Esophagus muscularis mucosa (tissue), 4 donors: ENCODE measurements at regions not wholly inside any gene's neighbourhood (a gene's known extent, or its start where the extent isn't known, plus 50 kb on each side); places are given as distances from the start of the nearest gene placed in this dataset.

Experiments used
- DNase-seq: peaks from one replicate; pipeline ENCODE4 v3.0.0-alpha.2; 2017; ENCODE audit errors: extremely low spot score
- H3K27ac ChIP-seq, 4 donors: fragments of 200-600 bp; sonication (generic); replicated peaks in 1 of 4; 1 replicate in 3 of 4; 2 replicates in 1 of 4; pipeline ENCODE4 v1.5.1; 2016 to 2019; ENCODE audit warnings: mild to moderate bottlenecking in 1 of 4
- H3K27me3 ChIP-seq, 4 donors: fragments of 200-600 bp; sonication (generic); one replicate each; pipeline versions ENCODE4 v1.5.1 to v1.6.0; 2016 to 2019
- H3K36me3 ChIP-seq, 4 donors: fragments of 200-600 bp; sonication (generic); one replicate each; pipeline ENCODE4 v1.5.1; 2016 to 2019
- H3K4me1 ChIP-seq, 4 donors: fragments of 200-600 bp; sonication (generic); one replicate each; pipeline ENCODE4 v1.5.1; 2016 to 2019
- H3K4me3 ChIP-seq, 4 donors: fragments of 200-600 bp; sonication (generic); 1 replicate in 2 of 4; 2 replicates in 2 of 4; pipeline ENCODE4 v1.5.1; 2016 to 2019; ENCODE audit warnings: mild to moderate bottlenecking in 4 of 4, moderate library complexity in 1 of 4
- H3K9me3 ChIP-seq, 4 donors: fragments of 200-600 bp; sonication (generic); 1 replicate in 3 of 4; 2 replicates in 1 of 4; pipeline ENCODE4 v1.5.1; 2016 to 2019
- EP300 ChIP-seq: sonication (generic); formaldehyde crosslinking; IDR thresholded peaks from one replicate; pipeline ENCODE4 v1.6.1; 2017; ENCODE audit warnings: antibody characterized with exemption
- POLR2A ChIP-seq: fragments of 450-650 bp; IDR thresholded peaks from one replicate; pipeline ENCODE4 v1.6.1; 2017; ENCODE audit warnings: antibody characterized with exemption, moderate library complexity, mild to moderate bottlenecking, low read depth
- POLR2AphosphoS5 ChIP-seq, 2 donors: sonication (generic); formaldehyde crosslinking; IDR thresholded peaks; one replicate each; pipeline ENCODE4 v1.6.1; 2017; ENCODE audit warnings: antibody characterized with exemption in 2 of 2
- WGBS: methylation state at CpG from one replicate; pipeline ENCODE4 v1.1.5; 2018; 5-methylcytosine and 5-hydroxymethylcytosine counted together
- intact Hi-C: fragments of 100-400 bp; cut with DNase I; formaldehyde crosslinking; loops from one replicate; pipeline ENCODE4 v1.15.1; 2023
- TF ChIP-seq, protein P1 (sequence below), 3 experiments: fragments of 200-600 bp in 2 of 3; fragments of 450-650 bp in 1 of 3; sonication (generic) in 2 of 3; IDR thresholded peaks; one replicate each; pipeline ENCODE4 v1.5.1; 2017 to 2019; ENCODE audit warnings: antibody characterized with exemption in 3 of 3, mild to moderate bottlenecking in 2 of 3, moderate library complexity in 1 of 3

GRCh38 chr15:66897971-66898370 is 167.4 kb upstream of the SMAD3 start:
- Histone ChIP-seq H3K9me3 (no peaks in the 10 kb centered on the region), H3K27ac (no peak overlapping the region), H3K4me3 (no peak overlapping the region), H3K4me1 (peaks cover 0 to 22% (median 11%) of the 10 kb centered on the region in 4 donors), H3K27me3 (no peaks in the 10 kb centered on the region), H3K36me3 (no peaks in the 10 kb centered on the region)
- 82% methylated on average over 5 of the region's 5 CpGs for WGBS
- no peak for TF ChIP-seq POLR2A
- TF ChIP-seq, protein P1, sequence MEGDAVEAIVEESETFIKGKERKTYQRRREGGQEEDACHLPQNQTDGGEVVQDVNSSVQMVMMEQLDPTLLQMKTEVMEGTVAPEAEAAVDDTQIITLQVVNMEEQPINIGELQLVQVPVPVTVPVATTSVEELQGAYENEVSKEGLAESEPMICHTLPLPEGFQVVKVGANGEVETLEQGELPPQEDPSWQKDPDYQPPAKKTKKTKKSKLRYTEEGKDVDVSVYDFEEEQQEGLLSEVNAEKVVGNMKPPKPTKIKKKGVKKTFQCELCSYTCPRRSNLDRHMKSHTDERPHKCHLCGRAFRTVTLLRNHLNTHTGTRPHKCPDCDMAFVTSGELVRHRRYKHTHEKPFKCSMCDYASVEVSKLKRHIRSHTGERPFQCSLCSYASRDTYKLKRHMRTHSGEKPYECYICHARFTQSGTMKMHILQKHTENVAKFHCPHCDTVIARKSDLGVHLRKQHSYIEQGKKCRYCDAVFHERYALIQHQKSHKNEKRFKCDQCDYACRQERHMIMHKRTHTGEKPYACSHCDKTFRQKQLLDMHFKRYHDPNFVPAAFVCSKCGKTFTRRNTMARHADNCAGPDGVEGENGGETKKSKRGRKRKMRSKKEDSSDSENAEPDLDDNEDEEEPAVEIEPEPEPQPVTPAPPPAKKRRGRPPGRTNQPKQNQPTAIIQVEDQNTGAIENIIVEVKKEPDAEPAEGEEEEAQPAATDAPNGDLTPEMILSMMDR (IDR thresholded peaks at IDR 0.05): no peak
- TF ChIP-seq EP300: no peak
- TF ChIP-seq POLR2AphosphoS5 (IDR thresholded peaks at IDR 0.05): no peak
- intact Hi-C loops: no loop called here
- DNase-seq: no peak

GRCh38 chr15:66898656-66899386 is 166.6 kb upstream of the SMAD3 start:
- no peak overlapping the region for H3K27ac ChIP-seq
- H3K4me3 ChIP-seq: no peak overlapping the region
- intact Hi-C loops: no loop called here
- no peaks in the 10 kb centered on the region for H3K9me3 ChIP-seq
- peaks cover 0 to 18% (median 13%) of the 10 kb centered on the region in 4 donors for H3K4me1 ChIP-seq
- 90% methylated on average over 5 of the region's 5 CpGs for WGBS
- TF ChIP-seq EP300 (no peak), POLR2A (no peak), POLR2AphosphoS5 (IDR thresholded peaks at IDR 0.05) (no peak)
- TF ChIP-seq, protein P1 (IDR thresholded peaks at IDR 0.05): no peak
- DNase-seq: no peak
- no peaks in the 10 kb centered on the region for H3K27me3 ChIP-seq
- no peaks in the 10 kb centered on the region for H3K36me3 ChIP-seq

GRCh38 chr15:66899555-66900350 is 165.6 kb upstream of the SMAD3 start:
- Histone ChIP-seq H3K27ac (no peak overlapping the region), H3K4me1 (peaks cover 0 to 18% (median 14%) of the 10 kb centered on the region in 4 donors), H3K9me3 (no peaks in the 10 kb centered on the region), H3K4me3 (no peak overlapping the region), H3K36me3 (no peaks in the 10 kb centered on the region), H3K27me3 (no peaks in the 10 kb centered on the region)
- no peak for DNase-seq
- intact Hi-C loops: no loop called here
- TF ChIP-seq POLR2AphosphoS5 (IDR thresholded peaks at IDR 0.05): no peak
- no peak for TF ChIP-seq POLR2A
- TF ChIP-seq EP300: no peak
- TF ChIP-seq, protein P1 (IDR thresholded peaks at IDR 0.05): no peak
- 96% methylated on average over 9 of the region's 9 CpGs for WGBS

DNA sequence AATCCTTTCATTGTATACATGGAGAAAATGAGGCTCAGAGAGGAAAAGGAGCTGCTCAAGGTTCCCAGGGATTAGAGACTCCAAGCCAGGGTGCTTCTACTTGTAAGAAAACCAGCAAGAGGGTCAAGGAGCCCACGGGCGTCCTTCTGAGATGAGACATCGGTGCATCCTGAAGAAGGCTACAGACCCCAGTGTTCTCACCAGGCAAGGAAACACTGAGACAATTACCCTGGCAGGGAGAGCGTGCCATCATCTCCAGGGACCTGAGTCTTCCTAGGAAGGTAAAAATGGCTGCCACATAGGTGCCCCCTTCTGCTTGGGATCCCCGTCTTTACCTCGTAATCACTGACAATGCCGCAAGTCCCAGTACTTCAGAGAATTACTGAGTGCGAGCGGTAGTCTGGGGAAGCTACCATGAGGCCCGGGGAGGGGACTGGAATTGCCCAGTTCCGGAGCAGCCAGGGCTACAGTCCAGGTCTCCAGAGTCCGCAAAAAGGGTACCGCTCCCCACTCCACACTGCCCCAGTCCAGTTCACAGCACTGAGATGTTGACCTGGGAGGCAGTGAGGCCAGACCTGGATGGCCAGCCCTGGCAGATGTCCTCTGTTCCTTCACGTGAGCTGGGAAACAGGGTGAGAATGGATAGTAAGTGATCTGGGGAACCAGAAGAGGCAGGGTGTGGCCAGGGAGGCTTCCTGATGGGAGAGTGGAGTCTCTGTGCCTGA is 164.7 kb upstream of the SMAD3 start:
- Histone ChIP-seq H3K4me3 (no peak overlapping the region), H3K4me1 (peaks cover 0 to 18% (median 12%) of the 10 kb centered on the region in 4 donors), H3K9me3 (no peaks in the 10 kb centered on the region), H3K27me3 (no peaks in the 10 kb centered on the region), H3K36me3 (no peaks in the 10 kb centered on the region), H3K27ac (no peak overlapping the region)
- no peak for DNase-seq
- no peak for TF ChIP-seq EP300
- no peak for TF ChIP-seq POLR2A
- no peak for TF ChIP-seq POLR2AphosphoS5 (IDR thresholded peaks at IDR 0.05)
- TF ChIP-seq, protein P1 (IDR thresholded peaks at IDR 0.05): no peak
- intact Hi-C loops: no loop called here
- WGBS: 90% methylated on average over 13 of the region's 14 CpGs
